Lower leg skin (tissue), 3 donors: ENCODE measurements at regions not wholly inside any gene's neighbourhood (a gene's known extent, or its start where the extent isn't known, plus 50 kb on each side); places are given as distances from the start of the nearest gene placed in this dataset.

Source experiments
- CTCF ChIP-seq, 3 donors: fragments of 450-650 bp; IDR thresholded peaks; one replicate each; pipeline ENCODE4 v1.5.1; 2016; ENCODE audit warnings: antibody characterized with exemption in 3 of 3, mild to moderate bottlenecking in 3 of 3, moderate library complexity in 2 of 3
- POLR2A ChIP-seq, 2 donors: fragments of 450-650 bp; IDR thresholded peaks; one replicate each; pipeline ENCODE4 v1.6.1; 2016 to 2017; ENCODE audit warnings: antibody characterized with exemption in 2 of 2, mild to moderate bottlenecking in 1 of 2, moderate library complexity in 1 of 2

GRCh38 chr10:50951365-50951764 lies 65.9 kb upstream of the A1CF start:
- TF ChIP-seq POLR2A (IDR thresholded peaks at IDR 0.05) (no peak), CTCF (IDR thresholded peaks at IDR 0.05) (no peak)
